Smooth muscle cell (in vitro differentiated cells): ENCODE measurements at regions not wholly inside any gene's neighbourhood (a gene's known extent, or its start where the extent isn't known, plus 50 kb on each side); places are given as distances from the start of the nearest gene placed in this dataset.
A peak's percentile ranks its signal among the peaks of the same experiment; 100 is the strongest.

ENCODE experiments used
- DNase-seq: peaks from one replicate; lab custom pipeline; 2025; ENCODE audit not compliant: unreplicated experiment; lab: John Stamatoyannopoulos, UW
- H2AFZ ChIP-seq: fragments of 200-600 bp; sonication (generic); 2 replicates; pipeline ENCODE4 v1.6.0; 2016; ENCODE audit warnings: antibody characterized with exemption, low read depth, mild to moderate bottlenecking
- H3F3A ChIP-seq: fragments of 200-600 bp; sonication (generic); 2 replicates; pipeline ENCODE4 v1.6.0; 2017; ENCODE audit warnings: antibody characterized with exemption, low read depth
- H3K27ac ChIP-seq: fragments of 200-600 bp; sonication (generic); 2 replicates; pipeline ENCODE4 v1.5.1; 2016; ENCODE audit warnings: low read depth, mild to moderate bottlenecking
- H3K27me3 ChIP-seq: fragments of 200-600 bp; sonication (generic); 2 replicates; pipeline ENCODE4 v1.6.1; 2016; ENCODE audit warnings: low read depth, mild to moderate bottlenecking
- H3K36me3 ChIP-seq: fragments of 200-600 bp; sonication (generic); 2 replicates; pipeline ENCODE4 v1.5.1; 2016; ENCODE audit warnings: low read depth
- H3K4me1 ChIP-seq: fragments of 200-600 bp; sonication (generic); 2 replicates; pipeline ENCODE4 v1.5.1; 2016; ENCODE audit warnings: low read depth
- H3K4me2 ChIP-seq: fragments of 200-600 bp; sonication (generic); 2 replicates; pipeline ENCODE4 v1.6.0; 2016; ENCODE audit warnings: mild to moderate bottlenecking
- H3K4me3 ChIP-seq: fragments of 200-600 bp; sonication (generic); 2 replicates; pipeline ENCODE4 v1.5.1; 2016; ENCODE audit warnings: mild to moderate bottlenecking
- H3K79me2 ChIP-seq: fragments of 200-600 bp; sonication (generic); 2 replicates; pipeline ENCODE4 v1.6.0; 2016; ENCODE audit warnings: low read depth, mild to moderate bottlenecking
- H3K9ac ChIP-seq: fragments of 200-600 bp; sonication (generic); 2 replicates; pipeline ENCODE4 v1.6.0; 2016; ENCODE audit warnings: low read depth
- H3K9me3 ChIP-seq: fragments of 200-600 bp; sonication (generic); replicated peaks from 2 replicates; pipeline ENCODE4 v1.5.1; 2016; ENCODE audit warnings: low read depth
- H4K20me1 ChIP-seq: fragments of 200-600 bp; sonication (generic); 2 replicates; pipeline ENCODE4 v1.6.0; 2016; ENCODE audit warnings: low read depth
- WGBS: methylation state at CpG from one replicate; pipeline ENCODE4 v1.1.7; 2016; ENCODE audit warnings: low lambda C conversion rate; 5-methylcytosine and 5-hydroxymethylcytosine counted together
- TF ChIP-seq, protein P1 (sequence below): fragments of 200-600 bp; sonication (generic); IDR thresholded peaks from 2 replicates; pipeline ENCODE4 v1.5.1; 2017; ENCODE audit warnings: borderline replicate concordance, mild to moderate bottlenecking, antibody characterized with exemption; ENCODE audit not compliant: insufficient read depth, poor library complexity, severe bottlenecking

DNA sequence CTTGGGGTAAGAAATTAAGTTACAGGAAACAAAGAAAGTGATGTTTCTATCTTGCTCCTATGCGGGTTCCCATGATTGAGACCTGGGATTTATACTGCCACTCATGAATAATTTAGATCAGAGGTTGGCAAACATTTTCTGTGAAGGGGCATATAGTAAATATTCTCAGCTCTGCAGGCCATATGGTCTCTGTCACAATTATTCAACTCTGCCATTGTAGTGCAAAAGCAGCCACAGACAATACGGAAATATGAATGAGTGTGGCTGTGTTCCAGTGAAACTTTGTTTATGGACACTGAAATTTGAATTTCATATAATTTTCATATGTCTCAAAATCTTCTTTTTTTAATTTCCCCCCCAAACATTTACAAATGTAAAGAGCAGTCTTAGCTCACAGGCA is 127.2 kb downstream of the FOXD2 start:
- H4K20me1 ChIP-seq, result no peaks in the 10 kb centered on the region
- no peaks in the 10 kb centered on the region for H3K36me3 ChIP-seq
- no peak overlapping the region for H3K27ac ChIP-seq
- no peaks in the 10 kb centered on the region for H3K4me1 ChIP-seq
- H3K4me2 ChIP-seq, result no peak overlapping the region
- no peak for DNase-seq
- 86% methylated on average over 2 of the region's 2 CpGs for WGBS
- no peak overlapping the region for H2AFZ ChIP-seq
- no peak overlapping the region for H3K4me3 ChIP-seq
- H3K9me3 ChIP-seq, result no peaks in the 10 kb centered on the region
- no peaks in the 10 kb centered on the region for H3K79me2 ChIP-seq
- TF ChIP-seq, protein P1, sequence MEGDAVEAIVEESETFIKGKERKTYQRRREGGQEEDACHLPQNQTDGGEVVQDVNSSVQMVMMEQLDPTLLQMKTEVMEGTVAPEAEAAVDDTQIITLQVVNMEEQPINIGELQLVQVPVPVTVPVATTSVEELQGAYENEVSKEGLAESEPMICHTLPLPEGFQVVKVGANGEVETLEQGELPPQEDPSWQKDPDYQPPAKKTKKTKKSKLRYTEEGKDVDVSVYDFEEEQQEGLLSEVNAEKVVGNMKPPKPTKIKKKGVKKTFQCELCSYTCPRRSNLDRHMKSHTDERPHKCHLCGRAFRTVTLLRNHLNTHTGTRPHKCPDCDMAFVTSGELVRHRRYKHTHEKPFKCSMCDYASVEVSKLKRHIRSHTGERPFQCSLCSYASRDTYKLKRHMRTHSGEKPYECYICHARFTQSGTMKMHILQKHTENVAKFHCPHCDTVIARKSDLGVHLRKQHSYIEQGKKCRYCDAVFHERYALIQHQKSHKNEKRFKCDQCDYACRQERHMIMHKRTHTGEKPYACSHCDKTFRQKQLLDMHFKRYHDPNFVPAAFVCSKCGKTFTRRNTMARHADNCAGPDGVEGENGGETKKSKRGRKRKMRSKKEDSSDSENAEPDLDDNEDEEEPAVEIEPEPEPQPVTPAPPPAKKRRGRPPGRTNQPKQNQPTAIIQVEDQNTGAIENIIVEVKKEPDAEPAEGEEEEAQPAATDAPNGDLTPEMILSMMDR, result no peak
- no peaks in the 10 kb centered on the region for H3F3A ChIP-seq
- no peak overlapping the region for H3K9ac ChIP-seq
- peaks cover 27% of the 10 kb centered on the region for H3K27me3 ChIP-seq

DNA sequence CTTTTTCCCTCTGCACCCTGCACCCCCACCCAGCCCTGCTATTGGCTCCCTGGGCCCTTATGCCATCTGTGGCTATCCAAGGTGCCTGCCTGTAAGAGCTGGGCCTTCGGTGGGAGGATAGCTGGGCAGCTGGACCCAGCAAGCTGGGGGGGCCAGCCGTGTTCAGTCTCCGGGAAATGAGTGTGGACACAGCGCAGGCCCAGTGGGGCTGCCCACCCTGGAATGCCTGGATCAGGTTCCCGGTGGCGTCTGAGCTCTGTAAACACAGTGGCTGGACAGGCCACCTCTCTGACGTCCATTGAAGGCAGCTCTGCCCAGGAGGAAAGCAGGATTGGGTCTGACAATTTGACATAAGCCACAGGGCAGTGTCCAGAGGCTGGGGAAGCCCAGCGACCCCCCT is 127.8 kb downstream of the FOXD2 start:
- WGBS, result 86% methylated on average over 8 of the region's 8 CpGs
- H3K9me3 ChIP-seq, result no peaks in the 10 kb centered on the region
- TF ChIP-seq, protein P1, result no peak
- no peaks in the 10 kb centered on the region for H3K36me3 ChIP-seq
- H3K27ac ChIP-seq, result no peak overlapping the region
- H3K4me1 ChIP-seq, result no peaks in the 10 kb centered on the region
- no peak overlapping the region for H3K4me3 ChIP-seq
- no peaks in the 10 kb centered on the region for H4K20me1 ChIP-seq
- H2AFZ ChIP-seq, result no peak overlapping the region
- no peaks in the 10 kb centered on the region for H3K79me2 ChIP-seq
- no peaks in the 10 kb centered on the region for H3F3A ChIP-seq
- no peak for DNase-seq
- no peak overlapping the region for H3K4me2 ChIP-seq
- peaks cover 27% of the 10 kb centered on the region for H3K27me3 ChIP-seq
- no peak overlapping the region for H3K9ac ChIP-seq

DNA sequence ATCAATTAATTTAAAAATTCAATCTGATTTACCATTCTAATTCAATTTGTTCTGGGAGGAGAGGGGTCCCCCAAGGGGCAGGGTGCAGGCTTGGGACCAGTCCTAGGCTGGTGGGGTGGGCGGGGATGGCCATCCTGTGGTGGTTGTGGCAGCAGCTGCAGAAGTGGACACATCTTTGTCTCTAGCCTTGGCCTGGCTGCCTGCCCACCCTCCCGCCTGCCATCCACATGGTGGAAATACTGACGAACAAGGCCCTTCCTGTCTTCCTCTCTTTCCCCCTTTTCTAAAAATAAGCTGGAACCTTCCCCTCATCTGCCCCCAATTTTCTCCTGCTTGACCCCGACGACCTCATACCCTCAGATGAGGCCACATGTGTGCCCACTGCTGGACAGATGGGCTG is 130.9 kb downstream of the FOXD2 start:
- no peaks in the 10 kb centered on the region for H3F3A ChIP-seq
- H3K9me3 ChIP-seq, result no peaks in the 10 kb centered on the region
- H3K27me3 ChIP-seq, result peaks cover 23% of the 10 kb centered on the region
- H3K27ac ChIP-seq, result no peak overlapping the region
- peak overlapping the region; percentile 39 for H3K4me2 ChIP-seq
- no peaks in the 10 kb centered on the region for H3K4me1 ChIP-seq
- H2AFZ ChIP-seq, result no peak overlapping the region
- no peaks in the 10 kb centered on the region for H3K79me2 ChIP-seq
- TF ChIP-seq, protein P1, result no peak
- no peaks in the 10 kb centered on the region for H4K20me1 ChIP-seq
- H3K9ac ChIP-seq, result no peak overlapping the region
- no peak overlapping the region for H3K4me3 ChIP-seq
- 73% methylated on average over 5 of the region's 5 CpGs for WGBS
- no peaks in the 10 kb centered on the region for H3K36me3 ChIP-seq
- no peak for DNase-seq

GRCh38 chr1:47569261-47569660 is 131.4 kb downstream of the FOXD2 start:
- Histone ChIP-seq H3K27me3 (peaks cover 23% of the 10 kb centered on the region), H3K79me2 (no peaks in the 10 kb centered on the region), H3K36me3 (no peaks in the 10 kb centered on the region), H3F3A (no peaks in the 10 kb centered on the region), H3K4me1 (no peaks in the 10 kb centered on the region), H3K27ac (peak overlapping the region; percentile 41), H3K4me2 (peak overlapping the region; percentile 39), H3K9me3 (no peaks in the 10 kb centered on the region), H2AFZ (no peak overlapping the region), H3K4me3 (no peak overlapping the region), H3K9ac (no peak overlapping the region), H4K20me1 (no peaks in the 10 kb centered on the region)
- TF ChIP-seq, protein P1, result no peak
- WGBS, result 80% methylated on average over 5 of the region's 5 CpGs
- DNase-seq, result no peak
